Adrenal gland (tissue), 9 donors: ENCODE measurements at regions not wholly inside any gene's neighbourhood (a gene's known extent, or its start where the extent isn't known, plus 50 kb on each side); places are given as distances from the start of the nearest gene placed in this dataset.

ENCODE experiments used
- DNase-seq, 7 donors: peaks; one replicate each; pipeline ENCODE4 v3.0.0-alpha.2; 2019 to 2020
- H3K27ac ChIP-seq, 5 donors: fragments of 200-600 bp; sonication (generic) in 4 of 5; 1 replicate in 3 of 5; 2 replicates in 2 of 5; pipeline versions ENCODE4 v1.5.1 to v1.8.0; 2016 to 2020; ENCODE audit warnings: mild to moderate bottlenecking in 1 of 5
- H3K27me3 ChIP-seq: fragments of 200-600 bp; 2 replicates; pipeline ENCODE4 v1.8.0; 2021
- H3K36me3 ChIP-seq, 2 donors: fragments of 200-600 bp; replicated peaks in 1 of 2; 1 replicate in 1 of 2; 2 replicates in 1 of 2; pipeline versions ENCODE4 v1.5.1 to v1.8.0; 2018 to 2022
- H3K4me1 ChIP-seq, 2 donors: fragments of 200-600 bp; replicated peaks in 1 of 2; 1 replicate in 1 of 2; 2 replicates in 1 of 2; pipeline versions ENCODE4 v1.5.1 to v1.8.0; 2018 to 2021
- H3K4me3 ChIP-seq, 4 donors: fragments of 200-600 bp; sonication (generic) in 3 of 4; one replicate each; pipeline ENCODE4 v1.5.1; 2016 to 2018
- H3K9me3 ChIP-seq, 3 donors: fragments of 200-600 bp; sonication (generic) in 1 of 3; replicated peaks in 1 of 3; 1 replicate in 2 of 3; 2 replicates in 1 of 3; pipeline versions ENCODE4 v1.5.1 to v1.8.0; 2016 to 2021
- POLR2A ChIP-seq, 2 donors: fragments of 450-650 bp; IDR thresholded peaks; one replicate each; pipeline ENCODE4 v1.6.1; 2017; ENCODE audit warnings: antibody characterized with exemption in 2 of 2, mild to moderate bottlenecking in 2 of 2, moderate library complexity in 1 of 2
- WGBS, 4 donors: extraction: QIAGEN DNeasy Blood & Tissue Kit in 2 of 4; methylation state at CpG; one replicate each; pipeline versions ENCODE4 v1.1.5 to v1.1.7; 2013 to 2017; 5-methylcytosine and 5-hydroxymethylcytosine counted together
- intact Hi-C, 2 donors: fragments of 100-400 bp; cut with DNase I; formaldehyde crosslinking; loops; one replicate each; pipeline versions ENCODE4 v1.14.1 to v1.15.0; 2022 to 2023
- TF ChIP-seq, protein P1 (sequence below), 6 experiments: fragments of 450-650 bp in 4 of 6; fragments of 200-600 bp in 2 of 6; sonication (generic) in 1 of 6; IDR thresholded peaks; 1 replicate in 5 of 6; 2 replicates in 1 of 6; pipeline versions ENCODE4 v1.5.1 to v1.8.0; 2016 to 2021; ENCODE audit warnings: antibody characterized with exemption in 6 of 6, mild to moderate bottlenecking in 2 of 6, moderate library complexity in 1 of 6
- donor health status: healthy with polysubstance abuse.
- donor health status: Bipolar disorder and iron deficiency.
- donor health status: DM: yes; HTN: yes; CAD: no.
- donor health status: DM: no; HTN: no; CAD: no.
- donor health status: DM: no; HTN: no; CAD: no.

GRCh38 chr5:56620903-56621677 is 194.3 kb upstream of the MAP3K1 start:
- Histone ChIP-seq H3K27me3 (no peaks in the 10 kb centered on the region), H3K36me3 (no peaks in the 10 kb centered on the region), H3K9me3 (peaks cover 0 to 6% (median 0%) of the 10 kb centered on the region in 3 donors), H3K4me3 (no peak overlapping the region), H3K4me1 (peaks cover 6% of the 10 kb centered on the region in 2 donors), H3K27ac (no peak overlapping the region)
- 83 to 93% (median 92%) methylated on average over 3 of the region's 3 CpGs for WGBS, 4 donors
- intact Hi-C loops: no loop called here
- TF ChIP-seq, protein P1, sequence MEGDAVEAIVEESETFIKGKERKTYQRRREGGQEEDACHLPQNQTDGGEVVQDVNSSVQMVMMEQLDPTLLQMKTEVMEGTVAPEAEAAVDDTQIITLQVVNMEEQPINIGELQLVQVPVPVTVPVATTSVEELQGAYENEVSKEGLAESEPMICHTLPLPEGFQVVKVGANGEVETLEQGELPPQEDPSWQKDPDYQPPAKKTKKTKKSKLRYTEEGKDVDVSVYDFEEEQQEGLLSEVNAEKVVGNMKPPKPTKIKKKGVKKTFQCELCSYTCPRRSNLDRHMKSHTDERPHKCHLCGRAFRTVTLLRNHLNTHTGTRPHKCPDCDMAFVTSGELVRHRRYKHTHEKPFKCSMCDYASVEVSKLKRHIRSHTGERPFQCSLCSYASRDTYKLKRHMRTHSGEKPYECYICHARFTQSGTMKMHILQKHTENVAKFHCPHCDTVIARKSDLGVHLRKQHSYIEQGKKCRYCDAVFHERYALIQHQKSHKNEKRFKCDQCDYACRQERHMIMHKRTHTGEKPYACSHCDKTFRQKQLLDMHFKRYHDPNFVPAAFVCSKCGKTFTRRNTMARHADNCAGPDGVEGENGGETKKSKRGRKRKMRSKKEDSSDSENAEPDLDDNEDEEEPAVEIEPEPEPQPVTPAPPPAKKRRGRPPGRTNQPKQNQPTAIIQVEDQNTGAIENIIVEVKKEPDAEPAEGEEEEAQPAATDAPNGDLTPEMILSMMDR (IDR thresholded peaks at IDR 0.05): no peak
- TF ChIP-seq POLR2A (IDR thresholded peaks at IDR 0.05): no peak
- no peak for DNase-seq

GRCh38 chr5:56617998-56618397 is 197.4 kb upstream of the MAP3K1 start:
- no peak for DNase-seq
- Histone ChIP-seq H3K36me3 (no peaks in the 10 kb centered on the region), H3K27ac (no peak overlapping the region), H3K4me1 (peaks cover 15 to 16% of the 10 kb centered on the region in 2 donors), H3K4me3 (no peak overlapping the region), H3K27me3 (no peaks in the 10 kb centered on the region), H3K9me3 (peaks cover 0 to 6% (median 0%) of the 10 kb centered on the region in 3 donors)
- intact Hi-C loops: no loop called here
- no peak for TF ChIP-seq POLR2A (IDR thresholded peaks at IDR 0.05)
- TF ChIP-seq, protein P1 (IDR thresholded peaks at IDR 0.05): no peak
- WGBS, 4 donors: 89 to 98% (median 94%) methylated on average over 4 of the region's 4 CpGs

DNA sequence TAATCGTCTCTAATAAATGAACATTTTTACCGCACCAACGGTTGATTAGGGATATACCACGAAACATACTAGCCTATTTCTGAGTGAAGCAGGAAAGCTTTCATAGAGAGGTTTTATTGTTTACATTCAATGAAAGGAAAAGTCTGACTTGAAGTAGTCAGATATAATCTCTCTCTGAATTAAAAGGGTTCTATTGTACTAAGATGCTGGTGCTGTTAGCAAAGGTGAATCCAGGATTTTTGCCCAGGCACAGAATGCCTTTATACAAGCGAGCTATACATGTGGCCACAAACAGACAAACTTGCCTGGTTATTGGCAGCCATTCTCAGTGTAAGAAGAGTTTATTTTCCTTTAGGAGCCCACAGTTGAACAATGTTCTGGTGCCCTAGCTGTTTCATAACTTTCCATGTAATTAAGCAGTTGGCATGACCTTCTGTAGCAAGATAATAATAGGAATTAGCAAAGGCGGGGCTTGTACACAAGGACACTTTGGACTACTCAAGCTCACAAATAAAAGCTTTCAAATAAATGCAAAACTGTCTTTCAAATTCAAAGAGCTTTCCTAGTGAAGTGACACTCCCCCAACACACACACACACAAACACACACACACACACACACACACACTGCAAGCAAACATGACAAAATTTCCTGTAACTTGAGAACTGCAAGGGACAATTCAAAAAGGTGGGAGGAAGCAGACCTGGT is 198.7 kb upstream of the MAP3K1 start:
- TF ChIP-seq POLR2A (IDR thresholded peaks at IDR 0.05): no peak
- TF ChIP-seq, protein P1 (IDR thresholded peaks at IDR 0.05): no peak
- H3K4me1 ChIP-seq: peaks cover 15 to 16% of the 10 kb centered on the region in 2 donors
- no peak overlapping the region for H3K4me3 ChIP-seq
- H3K27ac ChIP-seq: peak overlapping the region in 1 of 5 donors; percentile 21
- intact Hi-C loops: no loop called here
- DNase-seq: peak in 2 of 7 donors; percentile 15 to 28
- no peaks in the 10 kb centered on the region for H3K27me3 ChIP-seq
- no peaks in the 10 kb centered on the region for H3K36me3 ChIP-seq
- WGBS, 4 donors: 61 to 73% (median 64%) methylated on average over 6 of the region's 6 CpGs
- H3K9me3 ChIP-seq: peaks cover 0 to 6% (median 0%) of the 10 kb centered on the region in 3 donors

DNA sequence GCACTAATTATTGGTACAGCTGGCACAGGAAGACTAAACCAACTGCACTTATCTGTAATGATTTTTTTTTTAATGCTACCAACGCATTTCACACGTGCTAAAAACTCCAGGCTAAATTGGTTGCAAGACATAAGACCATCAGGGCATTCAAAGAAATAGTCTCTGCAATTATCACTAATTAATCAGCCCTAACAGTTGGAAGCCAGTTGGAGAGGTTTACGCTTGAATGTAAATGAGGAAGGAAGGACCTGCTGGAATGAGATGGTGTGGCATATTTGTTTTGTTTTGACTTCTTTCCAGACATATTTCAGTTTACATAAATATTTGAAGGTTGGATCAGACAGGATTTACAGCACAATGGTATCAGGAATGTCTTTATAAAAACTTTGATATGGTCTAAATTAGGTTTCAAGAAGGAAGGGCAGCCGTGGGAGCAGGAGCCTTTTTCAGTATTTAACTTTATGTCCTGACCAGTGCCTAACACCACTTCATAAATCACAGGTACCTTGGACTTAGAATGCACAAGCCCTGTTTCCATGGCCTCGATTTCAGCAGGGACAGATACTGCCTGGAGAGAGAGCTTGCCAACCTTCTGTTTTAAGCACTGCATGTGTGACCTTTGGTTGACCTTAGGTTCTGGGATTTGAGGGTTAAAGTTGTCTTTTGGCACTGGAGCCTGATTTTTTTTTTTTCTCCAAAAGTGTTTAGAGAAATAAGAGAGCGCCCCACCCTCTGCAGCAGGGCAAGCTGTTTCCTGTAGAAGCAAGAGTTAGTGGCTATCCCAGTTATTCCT is 199.8 kb upstream of the MAP3K1 start:
- Histone ChIP-seq H3K9me3 (peaks cover 0 to 6% (median 0%) of the 10 kb centered on the region in 3 donors), H3K36me3 (no peaks in the 10 kb centered on the region), H3K27me3 (no peaks in the 10 kb centered on the region), H3K27ac (no peak overlapping the region), H3K4me1 (peaks cover 15 to 16% of the 10 kb centered on the region in 2 donors), H3K4me3 (no peak overlapping the region)
- DNase-seq: peak in 6 of 7 donors; percentile 15 to 61 (median 39)
- no peak for TF ChIP-seq POLR2A (IDR thresholded peaks at IDR 0.05)
- TF ChIP-seq, protein P1 (IDR thresholded peaks at IDR 0.05): no peak
- 37 to 45% (median 43%) methylated on average over 6 of the region's 6 CpGs for WGBS, 4 donors
- intact Hi-C loops: no loop called here
